ENCODE measurements at regions not wholly inside any gene's neighbourhood (a gene's known extent, or its start where the extent isn't known, plus 50 kb on each side); places are given as distances from the start of the nearest gene placed in this dataset.

- no peak for TF ChIP-seq CTCF (IDR thresholded peaks at IDR 0.05)
- no peak for TF ChIP-seq POLR2A (IDR thresholded peaks at IDR 0.05)
Observed at GRCh38 chr11:110909336-110909735, 197.1 kb upstream of the ARHGAP20 start.
